ENCODE measurements at regions not wholly inside any gene's neighbourhood (a gene's known extent, or its start where the extent isn't known, plus 50 kb on each side); places are given as distances from the start of the nearest gene placed in this dataset.

GRCh38 chr16:86663685-86664521, 85.6 kb downstream of the FOXL1 start:
- CTCF ChIA-PET (ENCODE audit: unreplicated experiment): interaction anchor here (0.6 kb wide), 1 partner anchor 74 kb away, joined by 3 read pairs; no protein-coding TSS in a partner anchor

GRCh38 chr16:86664522-86665318, 86.4 kb downstream of the FOXL1 start:
- Histone ChIP-seq H3K79me2 (ENCODE audit: insufficient read depth, low read depth, low read length) (no peaks in the 10 kb centered on the region), H3K36me3 (ENCODE audit: insufficient read depth, low read length) (no peaks in the 10 kb centered on the region), H3K9me2 (ENCODE audit: insufficient read depth, low read length) (no peaks in the 10 kb centered on the region), H3K9me3 (ENCODE audit: low read length) (no peaks in the 10 kb centered on the region), H4K20me1 (ENCODE audit: insufficient read depth, low read length) (no peaks in the 10 kb centered on the region), H3K4me1 (ENCODE audit: insufficient read depth, low read length, poor library complexity, severe bottlenecking) (peaks cover 9% of the 10 kb centered on the region), H3K4me2 (ENCODE audit: low read length) (peak overlapping the region; percentile 27; the same call in 1 of the 2 replicates), H2AFZ (ENCODE audit: low read length) (no peak overlapping the region), H3K4me3 (ENCODE audit: low read depth, low read length, poor library complexity, severe bottlenecking) (no peak overlapping the region), H3K27ac (ENCODE audit: low read depth, low read length, poor library complexity, severe bottlenecking) (no peak overlapping the region)
- no peak for TF ChIP-seq EZH2phosphoT487 (IDR thresholded peaks at IDR 0.05; ENCODE audit: borderline replicate concordance, low read depth, low read length)
- no peak for TF ChIP-seq CTCF (conservative IDR thresholded peaks at IDR 0.05; ENCODE audit: low read length)
- ChIA-PET POLR2A (interaction anchor here (0.6 kb wide), 2 partner anchors 25 to 27 kb away, joined by 3 to 5 read pairs; no protein-coding TSS in a partner anchor), CTCF (ENCODE audit: unreplicated experiment) (interaction anchor here (0.6 kb wide), 1 partner anchor 74 kb away, joined by 3 read pairs; no protein-coding TSS in a partner anchor)
- DNase-seq (ENCODE audit: low spot score): peak; percentile 23
- BruUV-seq (replicated peaks): no TSS peak
- intact Hi-C loops (cut with micrococcal nuclease; ENCODE audit: unreplicated experiment): no loop called here

More at GRCh38 chr16:86663685-86664521, 85.6 kb downstream of the FOXL1 start:
- no peaks in the 10 kb centered on the region for H3K9me3 ChIP-seq (ENCODE audit: low read length)
- H4K20me1 ChIP-seq (ENCODE audit: insufficient read depth, low read length): no peaks in the 10 kb centered on the region
- H3K9me2 ChIP-seq (ENCODE audit: insufficient read depth, low read length): no peaks in the 10 kb centered on the region
- intact Hi-C loops (cut with micrococcal nuclease; ENCODE audit: unreplicated experiment): no loop called here
- TF ChIP-seq EZH2phosphoT487 (IDR thresholded peaks at IDR 0.05; ENCODE audit: borderline replicate concordance, low read depth, low read length) (no peak), CTCF (conservative IDR thresholded peaks at IDR 0.05; ENCODE audit: low read length) (no peak)
- no peaks in the 10 kb centered on the region for H3K79me2 ChIP-seq (ENCODE audit: insufficient read depth, low read depth, low read length)
- no peaks in the 10 kb centered on the region for H3K36me3 ChIP-seq (ENCODE audit: insufficient read depth, low read length)
- BruUV-seq (replicated peaks): no TSS peak
- POLR2A ChIA-PET: no interaction called here
- peaks cover 9% of the 10 kb centered on the region for H3K4me1 ChIP-seq (ENCODE audit: insufficient read depth, low read length, poor library complexity, severe bottlenecking)
- H3K27ac ChIP-seq (ENCODE audit: low read depth, low read length, poor library complexity, severe bottlenecking): no peak overlapping the region
- H3K4me3 ChIP-seq (ENCODE audit: low read depth, low read length, poor library complexity, severe bottlenecking): no peak overlapping the region
- no peak for DNase-seq (ENCODE audit: low spot score)
- H3K4me2 ChIP-seq (ENCODE audit: low read length): no peak overlapping the region
- H2AFZ ChIP-seq (ENCODE audit: low read length): no peak overlapping the region

Data from OCI-LY7 (cell line).